HEK293 (cell line): ENCODE measurements at regions not wholly inside any gene's neighbourhood (a gene's known extent, or its start where the extent isn't known, plus 50 kb on each side); places are given as distances from the start of the nearest gene placed in this dataset.

Source experiments
- CTCF ChIA-PET: fragments of 350-600 bp; formaldehyde crosslinking; extraction: SDS; loops from one replicate; lab custom pipeline; 2021; ENCODE audit warnings: antibody characterized with exemption; lab: Yijun Ruan, JAX
- POLR2A ChIA-PET: fragments of 300-600 bp; formaldehyde crosslinking; extraction: SDS; loops from one replicate; lab custom pipeline; 2020; ENCODE audit warnings: antibody characterized with exemption, inconsistent platforms; lab: Yijun Ruan, JAX
- H3K27ac ChIP-seq: fragments of 200-500 bp; sonication (Bioruptor generic); 2 replicates; pipeline ENCODE4 v1.5.1; 2014; ENCODE audit warnings: low read depth, low read length, control low read depth, inconsistent platforms; ENCODE audit errors: extremely low read depth
- H3K36me3 ChIP-seq, 2 experiments: fragments of 200-500 bp in 1 of 2; sonication (Bioruptor generic) in 1 of 2; 1 replicate in 1 of 2; 2 replicates in 1 of 2; pipeline ENCODE4 v1.5.1; 2014 to 2017; ENCODE audit warnings: inconsistent platforms in 2 of 2, low read length in 2 of 2; ENCODE audit not compliant: control insufficient read depth in 2 of 2, insufficient read depth in 1 of 2
- H3K4me1 ChIP-seq: fragments of 200-500 bp; sonication (Bioruptor generic); 2 replicates; pipeline ENCODE4 v1.5.1; 2014; ENCODE audit warnings: mild to moderate bottlenecking, low read length, inconsistent platforms; ENCODE audit not compliant: control insufficient read depth, insufficient read depth
- H3K4me3 ChIP-seq: 2 replicates; pipeline ENCODE4 v1.5.1; 2011; ENCODE audit warnings: low read depth, mild to moderate bottlenecking, control low read depth, low read length, moderate library complexity
- H3K9me3 ChIP-seq: fragments of 200-500 bp; sonication (Bioruptor generic); 2 replicates; pipeline ENCODE4 v1.5.1; 2014; ENCODE audit warnings: low read depth, low read length, inconsistent platforms; ENCODE audit not compliant: control insufficient read depth, insufficient read depth
- KLF16 ChIP-seq: fragments of 450-650 bp; formaldehyde crosslinking; IDR thresholded peaks from 2 replicates; pipeline ENCODE4 v1.5.1; 2017; ENCODE audit warnings: missing biosample characterization, missing genetic modification characterization
- KLF7 ChIP-seq: fragments of 450-650 bp; formaldehyde crosslinking; IDR thresholded peaks from 2 replicates; pipeline ENCODE4 v1.5.1; 2016; ENCODE audit warnings: missing biosample characterization, missing genetic modification characterization, borderline replicate concordance
- MYNN ChIP-seq: fragments of 450-650 bp; formaldehyde crosslinking; IDR thresholded peaks from 2 replicates; pipeline ENCODE4 v1.5.1; 2016; ENCODE audit warnings: missing biosample characterization, missing genetic modification characterization, borderline replicate concordance
- PRDM6 ChIP-seq: fragments of 450-650 bp; formaldehyde crosslinking; IDR thresholded peaks from 2 replicates; pipeline ENCODE4 v1.5.1; 2017; ENCODE audit warnings: missing biosample characterization, missing genetic modification characterization
- WT1 ChIP-seq: fragments of 450-650 bp; formaldehyde crosslinking; IDR thresholded peaks from 2 replicates; pipeline ENCODE4 v1.5.1; 2016; ENCODE audit warnings: missing biosample characterization, missing genetic modification characterization
- ZNF146 ChIP-seq: fragments of 450-650 bp; formaldehyde crosslinking; IDR thresholded peaks from 2 replicates; pipeline ENCODE4 v1.5.1; 2016; ENCODE audit warnings: missing biosample characterization, missing genetic modification characterization
- ZNF184 ChIP-seq: fragments of 450-650 bp; IDR thresholded peaks from 2 replicates; pipeline ENCODE4 v1.5.1; 2018; ENCODE audit warnings: missing biosample characterization, mild to moderate bottlenecking, missing genetic modification characterization
- ZNF2 ChIP-seq: fragments of 450-650 bp; formaldehyde crosslinking; IDR thresholded peaks from 2 replicates; pipeline ENCODE4 v1.5.1; 2016; ENCODE audit warnings: missing biosample characterization, missing genetic modification characterization
- ZNF292 ChIP-seq: fragments of 450-650 bp; formaldehyde crosslinking; IDR thresholded peaks from 2 replicates; pipeline ENCODE4 v1.5.1; 2016; ENCODE audit warnings: low read depth, missing biosample characterization, missing genetic modification characterization, borderline replicate concordance
- ZNF529 ChIP-seq: fragments of 450-650 bp; formaldehyde crosslinking; IDR thresholded peaks from 2 replicates; pipeline ENCODE4 v1.5.1; 2017; ENCODE audit warnings: missing genetic modification characterization, missing biosample characterization; ENCODE audit not compliant: insufficient replicate concordance
- ZNF544 ChIP-seq: fragments of 450-650 bp; formaldehyde crosslinking; IDR thresholded peaks from 2 replicates; pipeline ENCODE4 v1.5.0; 2017; ENCODE audit warnings: missing biosample characterization, missing genetic modification characterization
- ZNF626 ChIP-seq: fragments of 450-650 bp; sonication (Bioruptor Pico); formaldehyde crosslinking; IDR thresholded peaks from 2 replicates; pipeline ENCODE4 v1.5.1; 2018; ENCODE audit warnings: missing biosample characterization, missing genetic modification characterization, inconsistent platforms
- ZNF776 ChIP-seq: fragments of 450-650 bp; formaldehyde crosslinking; IDR thresholded peaks from 2 replicates; pipeline ENCODE4 v1.5.0; 2017; ENCODE audit warnings: missing biosample characterization, missing genetic modification characterization, borderline replicate concordance
- ZNF785 ChIP-seq: fragments of 450-650 bp; formaldehyde crosslinking; IDR thresholded peaks from 2 replicates; pipeline ENCODE4 v1.5.1; 2016; ENCODE audit warnings: missing biosample characterization, missing genetic modification characterization
- ZNF792 ChIP-seq: fragments of 450-650 bp; formaldehyde crosslinking; IDR thresholded peaks from 2 replicates; pipeline ENCODE4 v1.5.1; 2016; ENCODE audit warnings: missing biosample characterization, missing genetic modification characterization
- ZSCAN16 ChIP-seq: fragments of 450-650 bp; formaldehyde crosslinking; IDR thresholded peaks from 2 replicates; pipeline ENCODE4 v1.5.1; 2016; ENCODE audit warnings: missing biosample characterization, missing genetic modification characterization
- TF ChIP-seq, protein P1 (sequence below): fragments of 450-650 bp; formaldehyde crosslinking; IDR thresholded peaks from 2 replicates; pipeline ENCODE4 v1.5.1; 2016; ENCODE audit warnings: missing biosample characterization, missing genetic modification characterization, low read depth
- TF ChIP-seq, protein P2 (sequence below): fragments of 450-650 bp; formaldehyde crosslinking; IDR thresholded peaks from 2 replicates; pipeline ENCODE4 v1.5.1; 2016; ENCODE audit warnings: missing biosample characterization, missing genetic modification characterization
- TF ChIP-seq, protein P3 (sequence below): fragments of 450-650 bp; formaldehyde crosslinking; conservative IDR thresholded peaks from 2 replicates; pipeline ENCODE4 v1.5.1; 2016; ENCODE audit warnings: low read depth, missing biosample characterization, missing genetic modification characterization
- TF ChIP-seq, protein P4 (sequence below): fragments of 450-650 bp; formaldehyde crosslinking; IDR thresholded peaks from 2 replicates; pipeline ENCODE4 v1.5.1; 2016; ENCODE audit warnings: missing biosample characterization, missing genetic modification characterization
- TF ChIP-seq, protein P5 (sequence below): fragments of 450-650 bp; formaldehyde crosslinking; IDR thresholded peaks from 2 replicates; pipeline ENCODE4 v1.5.1; 2016; ENCODE audit warnings: missing biosample characterization, missing genetic modification characterization

GRCh38 chr6:40172272-40172671 lies 238.0 kb upstream of the MOCS1 start:
- CTCF ChIA-PET, result no interaction called here

GRCh38 chr6:40171343-40171742 lies 237.1 kb upstream of the MOCS1 start:
- H3K9me3 ChIP-seq, result no peaks in the 10 kb centered on the region
- no peaks in the 10 kb centered on the region for H3K4me1 ChIP-seq
- ChIA-PET POLR2A (no interaction called here), CTCF (interaction anchor here (0.6 kb wide), 1 partner anchor 675 kb away, joined by 3 read pairs; no protein-coding TSS in a partner anchor)
- no peak overlapping the region for H3K4me3 ChIP-seq
- no peak overlapping the region for H3K27ac ChIP-seq
- no peak for TF ChIP-seq KLF16 (tag by site-specific recombination)
- TF ChIP-seq, protein P1, sequence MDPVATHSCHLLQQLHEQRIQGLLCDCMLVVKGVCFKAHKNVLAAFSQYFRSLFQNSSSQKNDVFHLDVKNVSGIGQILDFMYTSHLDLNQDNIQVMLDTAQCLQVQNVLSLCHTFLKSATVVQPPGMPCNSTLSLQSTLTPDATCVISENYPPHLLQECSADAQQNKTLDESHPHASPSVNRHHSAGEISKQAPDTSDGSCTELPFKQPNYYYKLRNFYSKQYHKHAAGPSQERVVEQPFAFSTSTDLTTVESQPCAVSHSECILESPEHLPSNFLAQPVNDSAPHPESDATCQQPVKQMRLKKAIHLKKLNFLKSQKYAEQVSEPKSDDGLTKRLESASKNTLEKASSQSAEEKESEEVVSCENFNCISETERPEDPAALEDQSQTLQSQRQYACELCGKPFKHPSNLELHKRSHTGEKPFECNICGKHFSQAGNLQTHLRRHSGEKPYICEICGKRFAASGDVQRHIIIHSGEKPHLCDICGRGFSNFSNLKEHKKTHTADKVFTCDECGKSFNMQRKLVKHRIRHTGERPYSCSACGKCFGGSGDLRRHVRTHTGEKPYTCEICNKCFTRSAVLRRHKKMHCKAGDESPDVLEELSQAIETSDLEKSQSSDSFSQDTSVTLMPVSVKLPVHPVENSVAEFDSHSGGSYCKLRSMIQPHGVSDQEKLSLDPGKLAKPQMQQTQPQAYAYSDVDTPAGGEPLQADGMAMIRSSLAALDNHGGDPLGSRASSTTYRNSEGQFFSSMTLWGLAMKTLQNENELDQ (tag by site-specific recombination), result no peak
- TF ChIP-seq, protein P2, sequence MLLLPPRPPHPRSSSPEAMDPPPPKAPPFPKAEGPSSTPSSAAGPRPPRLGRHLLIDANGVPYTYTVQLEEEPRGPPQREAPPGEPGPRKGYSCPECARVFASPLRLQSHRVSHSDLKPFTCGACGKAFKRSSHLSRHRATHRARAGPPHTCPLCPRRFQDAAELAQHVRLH (tag by site-specific recombination), result no peak
- no peak for TF ChIP-seq ZNF792 (tag by site-specific recombination)
- no peak for TF ChIP-seq KLF7
- TF ChIP-seq ZNF292 (tag by site-specific recombination), result no peak
- no peak for TF ChIP-seq ZNF2 (tag by site-specific recombination)
- TF ChIP-seq ZNF785 (tag by site-specific recombination), result no peak
- TF ChIP-seq ZNF529 (tag by site-specific recombination), result no peak
- TF ChIP-seq ZNF146 (tag by site-specific recombination), result no peak
- TF ChIP-seq, protein P3, sequence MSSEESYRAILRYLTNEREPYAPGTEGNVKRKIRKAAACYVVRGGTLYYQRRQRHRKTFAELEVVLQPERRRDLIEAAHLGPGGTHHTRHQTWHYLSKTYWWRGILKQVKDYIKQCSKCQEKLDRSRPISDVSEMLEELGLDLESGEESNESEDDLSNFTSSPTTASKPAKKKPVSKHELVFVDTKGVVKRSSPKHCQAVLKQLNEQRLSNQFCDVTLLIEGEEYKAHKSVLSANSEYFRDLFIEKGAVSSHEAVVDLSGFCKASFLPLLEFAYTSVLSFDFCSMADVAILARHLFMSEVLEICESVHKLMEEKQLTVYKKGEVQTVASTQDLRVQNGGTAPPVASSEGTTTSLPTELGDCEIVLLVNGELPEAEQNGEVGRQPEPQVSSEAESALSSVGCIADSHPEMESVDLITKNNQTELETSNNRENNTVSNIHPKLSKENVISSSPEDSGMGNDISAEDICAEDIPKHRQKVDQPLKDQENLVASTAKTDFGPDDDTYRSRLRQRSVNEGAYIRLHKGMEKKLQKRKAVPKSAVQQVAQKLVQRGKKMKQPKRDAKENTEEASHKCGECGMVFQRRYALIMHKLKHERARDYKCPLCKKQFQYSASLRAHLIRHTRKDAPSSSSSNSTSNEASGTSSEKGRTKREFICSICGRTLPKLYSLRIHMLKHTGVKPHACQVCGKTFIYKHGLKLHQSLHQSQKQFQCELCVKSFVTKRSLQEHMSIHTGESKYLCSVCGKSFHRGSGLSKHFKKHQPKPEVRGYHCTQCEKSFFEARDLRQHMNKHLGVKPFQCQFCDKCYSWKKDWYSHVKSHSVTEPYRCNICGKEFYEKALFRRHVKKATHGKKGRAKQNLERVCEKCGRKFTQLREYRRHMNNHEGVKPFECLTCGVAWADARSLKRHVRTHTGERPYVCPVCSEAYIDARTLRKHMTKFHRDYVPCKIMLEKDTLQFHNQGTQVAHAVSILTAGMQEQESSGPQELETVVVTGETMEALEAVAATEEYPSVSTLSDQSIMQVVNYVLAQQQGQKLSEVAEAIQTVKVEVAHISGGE (tag by site-specific recombination), result no peak
- TF ChIP-seq, protein P4, sequence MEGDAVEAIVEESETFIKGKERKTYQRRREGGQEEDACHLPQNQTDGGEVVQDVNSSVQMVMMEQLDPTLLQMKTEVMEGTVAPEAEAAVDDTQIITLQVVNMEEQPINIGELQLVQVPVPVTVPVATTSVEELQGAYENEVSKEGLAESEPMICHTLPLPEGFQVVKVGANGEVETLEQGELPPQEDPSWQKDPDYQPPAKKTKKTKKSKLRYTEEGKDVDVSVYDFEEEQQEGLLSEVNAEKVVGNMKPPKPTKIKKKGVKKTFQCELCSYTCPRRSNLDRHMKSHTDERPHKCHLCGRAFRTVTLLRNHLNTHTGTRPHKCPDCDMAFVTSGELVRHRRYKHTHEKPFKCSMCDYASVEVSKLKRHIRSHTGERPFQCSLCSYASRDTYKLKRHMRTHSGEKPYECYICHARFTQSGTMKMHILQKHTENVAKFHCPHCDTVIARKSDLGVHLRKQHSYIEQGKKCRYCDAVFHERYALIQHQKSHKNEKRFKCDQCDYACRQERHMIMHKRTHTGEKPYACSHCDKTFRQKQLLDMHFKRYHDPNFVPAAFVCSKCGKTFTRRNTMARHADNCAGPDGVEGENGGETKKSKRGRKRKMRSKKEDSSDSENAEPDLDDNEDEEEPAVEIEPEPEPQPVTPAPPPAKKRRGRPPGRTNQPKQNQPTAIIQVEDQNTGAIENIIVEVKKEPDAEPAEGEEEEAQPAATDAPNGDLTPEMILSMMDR (tag by site-specific recombination), result no peak
- TF ChIP-seq MYNN (tag by site-specific recombination), result no peak
- TF ChIP-seq, protein P5, sequence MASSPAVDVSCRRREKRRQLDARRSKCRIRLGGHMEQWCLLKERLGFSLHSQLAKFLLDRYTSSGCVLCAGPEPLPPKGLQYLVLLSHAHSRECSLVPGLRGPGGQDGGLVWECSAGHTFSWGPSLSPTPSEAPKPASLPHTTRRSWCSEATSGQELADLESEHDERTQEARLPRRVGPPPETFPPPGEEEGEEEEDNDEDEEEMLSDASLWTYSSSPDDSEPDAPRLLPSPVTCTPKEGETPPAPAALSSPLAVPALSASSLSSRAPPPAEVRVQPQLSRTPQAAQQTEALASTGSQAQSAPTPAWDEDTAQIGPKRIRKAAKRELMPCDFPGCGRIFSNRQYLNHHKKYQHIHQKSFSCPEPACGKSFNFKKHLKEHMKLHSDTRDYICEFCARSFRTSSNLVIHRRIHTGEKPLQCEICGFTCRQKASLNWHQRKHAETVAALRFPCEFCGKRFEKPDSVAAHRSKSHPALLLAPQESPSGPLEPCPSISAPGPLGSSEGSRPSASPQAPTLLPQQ (tag by site-specific recombination), result no peak
- no peak for TF ChIP-seq PRDM6 (tag by site-specific recombination)
- no peaks in the 10 kb centered on the region for H3K36me3 ChIP-seq

More at GRCh38 chr6:40172272-40172671, 238.0 kb upstream of the MOCS1 start:
- H3K36me3 ChIP-seq, result no peaks in the 10 kb centered on the region
- no peak for TF ChIP-seq ZNF626 (tag by site-specific recombination)
- TF ChIP-seq WT1 (tag by site-specific recombination), result no peak
- no peak for TF ChIP-seq ZNF184 (tag by site-specific recombination)
- no peak for TF ChIP-seq ZSCAN16 (tag by site-specific recombination)
- TF ChIP-seq ZNF544 (tag by site-specific recombination), result no peak
- TF ChIP-seq ZNF776 (tag by site-specific recombination), result no peak
- TF ChIP-seq, all 188 proteins: peak for 0
- H3K4me3 ChIP-seq, result no peak overlapping the region
- H3K9me3 ChIP-seq, result no peaks in the 10 kb centered on the region
- no peaks in the 10 kb centered on the region for H3K4me1 ChIP-seq
- no peak overlapping the region for H3K27ac ChIP-seq
- POLR2A ChIA-PET, result no interaction called here
